GM19023 (cell line): ENCODE measurements at regions not wholly inside any gene's neighbourhood (a gene's known extent, or its start where the extent isn't known, plus 50 kb on each side); places are given as distances from the start of the nearest gene placed in this dataset.

Experiments used
- ATAC-seq: cut with Tn5 transposase; IDR thresholded peaks from one replicate; pipeline ENCODE4 v1.9.1; 2021; ENCODE audit warnings: mild to moderate bottlenecking, moderate library complexity; ENCODE audit not compliant: unreplicated experiment

- ATAC-seq = no peak
Measured at GRCh38 chr2:19560785-19561184, 202.4 kb upstream of the OSR1 start.

GRCh38 chr2:19559596-19560240 is 201.3 kb upstream of the OSR1 start:
- ATAC-seq = no peak

GRCh38 chr2:19556648-19557047 is 198.2 kb upstream of the OSR1 start:
- no peak for ATAC-seq

GRCh38 chr2:19554520-19554919 is 196.1 kb upstream of the OSR1 start:
- ATAC-seq = no peak

GRCh38 chr2:19552270-19552669 is 193.8 kb upstream of the OSR1 start:
- ATAC-seq = no peak

GRCh38 chr2:19550750-19551149 is 192.3 kb upstream of the OSR1 start:
- ATAC-seq = no peak

GRCh38 chr2:19549821-19550220 is 191.4 kb upstream of the OSR1 start:
- ATAC-seq = no peak

- ATAC-seq = no peak
Measured at GRCh38 chr2:19548116-19548515, 189.7 kb upstream of the OSR1 start.

- no peak for ATAC-seq
Measured at GRCh38 chr2:19547321-19547720, 188.9 kb upstream of the OSR1 start.

- ATAC-seq = no peak
Measured at GRCh38 chr2:19545507-19545906, 187.1 kb upstream of the OSR1 start.

- ATAC-seq = no peak
Measured at GRCh38 chr2:19543663-19544383, 185.4 kb upstream of the OSR1 start.

- ATAC-seq = no peak
Measured at GRCh38 chr2:19542796-19543662, 184.6 kb upstream of the OSR1 start.

- no peak for ATAC-seq
Measured at GRCh38 chr2:19541884-19542283, 183.5 kb upstream of the OSR1 start.

GRCh38 chr2:19540739-19541525 is 182.5 kb upstream of the OSR1 start:
- ATAC-seq = no peak

- no peak for ATAC-seq
Measured at GRCh38 chr2:19538411-19538963, 180.1 kb upstream of the OSR1 start.

- ATAC-seq = no peak
Measured at GRCh38 chr2:19536136-19536535, 177.7 kb upstream of the OSR1 start.

- no peak for ATAC-seq
Measured at GRCh38 chr2:19532547-19533196, 174.2 kb upstream of the OSR1 start.

GRCh38 chr2:19529677-19530076 is 171.3 kb upstream of the OSR1 start:
- no peak for ATAC-seq

- ATAC-seq = no peak
Measured at GRCh38 chr2:19527771-19528170, 169.3 kb upstream of the OSR1 start.

- no peak for ATAC-seq
Measured at GRCh38 chr2:19525313-19525712, 166.9 kb upstream of the OSR1 start.
